Iris pigment epithelial cell (primary cell): ENCODE measurements at regions not wholly inside any gene's neighbourhood (a gene's known extent, or its start where the extent isn't known, plus 50 kb on each side); places are given as distances from the start of the nearest gene placed in this dataset.

Experiments used
- DNase-seq: peaks from one replicate; pipeline ENCODE4 v3.0.0-alpha.2; 2011; ENCODE audit warnings: low read depth

DNA sequence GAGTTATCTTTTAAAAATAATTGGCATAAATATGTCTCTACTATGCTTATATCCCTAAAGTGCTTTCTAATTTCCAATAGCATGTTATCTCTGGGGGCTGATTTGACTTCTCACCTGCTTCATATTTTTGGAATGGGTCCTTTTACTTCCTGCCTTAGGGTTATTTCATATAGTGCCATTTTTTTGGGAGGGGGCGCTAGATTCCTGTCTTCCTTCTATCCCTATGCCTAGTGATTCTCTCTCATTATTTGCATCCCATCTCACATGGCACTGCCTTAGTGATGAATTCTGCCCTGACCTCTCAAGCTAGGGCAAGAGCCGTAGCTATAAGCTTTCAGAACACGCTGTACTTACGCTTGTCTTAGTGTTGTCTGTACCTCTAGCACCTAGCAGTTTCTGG lies 150.3 kb upstream of the SLITRK3 start:
- DNase-seq = no peak

DNA sequence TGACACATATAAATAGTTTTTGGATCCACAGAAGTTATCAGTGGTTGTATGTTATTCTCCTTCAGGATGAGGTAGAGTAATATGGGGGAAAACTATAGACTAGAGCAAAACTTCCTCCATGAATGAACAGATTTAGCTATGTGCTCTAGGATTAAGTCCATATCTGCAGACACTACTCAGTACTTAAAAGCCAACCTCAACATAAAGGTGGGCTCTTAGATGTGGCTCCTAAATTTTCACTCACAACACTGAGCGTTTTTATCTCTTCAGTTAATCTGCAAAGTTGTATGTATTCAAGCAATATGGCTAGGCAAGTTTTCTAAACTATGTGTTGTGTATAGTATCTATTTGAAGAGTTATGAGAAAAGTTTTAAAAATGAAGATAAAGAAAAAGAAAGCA lies 147.0 kb upstream of the SLITRK3 start:
- DNase-seq = no peak

DNA sequence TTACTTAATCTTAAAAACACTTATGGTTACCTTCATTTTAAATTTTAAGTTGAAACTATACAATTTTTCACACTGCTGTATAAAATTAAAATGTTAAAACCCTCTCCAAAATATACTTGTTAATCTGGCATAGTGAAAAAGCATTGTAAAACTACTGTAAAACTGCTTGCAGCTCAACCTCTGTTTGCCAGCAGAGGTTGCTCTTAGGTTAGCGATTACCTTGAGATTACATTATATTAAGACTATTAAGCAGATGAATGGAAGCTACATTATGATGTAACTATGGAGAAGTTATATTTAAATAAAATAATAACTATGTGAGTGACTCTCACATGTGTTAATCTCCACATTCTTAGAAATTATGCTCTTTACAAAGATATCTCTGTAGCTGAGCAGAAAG lies 143.6 kb upstream of the SLITRK3 start:
- peak; percentile 1 for DNase-seq

DNA sequence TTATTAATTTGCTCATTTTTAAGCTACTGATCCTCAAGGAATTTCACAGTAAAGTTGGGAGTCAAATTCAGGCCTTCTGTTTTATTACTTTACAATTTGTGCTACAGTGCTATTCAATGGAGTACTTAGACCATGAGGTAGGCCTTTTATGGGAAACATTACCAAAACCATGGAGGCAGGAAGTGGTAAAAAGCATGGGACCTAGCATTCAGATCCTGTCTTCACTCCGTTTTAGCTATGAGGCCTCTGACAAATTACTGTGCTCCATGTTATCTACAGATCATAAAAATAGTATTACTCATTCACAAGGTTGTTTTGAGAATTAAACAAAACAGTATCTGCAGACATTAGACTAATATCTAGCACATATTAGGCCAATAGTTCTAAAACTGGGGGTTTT lies 140.6 kb upstream of the SLITRK3 start:
- DNase-seq = no peak
